ENCODE measurements at regions not wholly inside any gene's neighbourhood (a gene's known extent, or its start where the extent isn't known, plus 50 kb on each side); places are given as distances from the start of the nearest gene placed in this dataset.

DNA sequence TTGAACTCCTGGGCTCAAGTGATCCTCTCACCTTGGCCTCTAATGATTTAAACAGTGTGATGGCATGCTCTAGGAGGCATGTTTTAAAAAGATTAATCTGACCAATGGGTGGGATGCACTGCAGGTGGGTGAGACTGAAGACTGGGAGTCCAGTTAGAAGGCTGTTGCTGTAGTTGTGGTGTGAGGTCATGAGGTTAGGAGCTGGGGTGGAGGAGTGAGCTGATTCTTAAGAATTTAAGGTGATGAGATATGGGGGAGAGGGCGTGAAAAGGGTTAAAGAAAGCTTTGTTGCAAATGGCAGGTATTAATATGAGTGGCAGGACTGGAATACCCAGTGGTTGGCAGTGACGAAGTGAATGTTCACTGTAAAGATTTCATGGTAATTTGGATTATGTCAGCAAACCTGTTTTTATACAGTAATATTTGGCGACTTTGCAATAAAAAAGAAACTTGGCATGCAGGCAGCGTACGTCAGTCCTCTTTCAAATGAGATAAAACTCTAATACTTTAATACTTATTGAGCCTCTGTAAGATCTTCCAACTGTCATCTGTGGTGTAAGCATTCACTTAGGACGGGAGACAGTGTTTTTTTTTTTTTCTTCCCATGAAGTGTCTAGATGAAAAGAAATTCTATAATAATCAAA is 72.8 kb upstream of the MTPN start:
- no peak overlapping the region for H3K4me3 Mint-ChIP-seq
- peaks cover 9% of the 10 kb centered on the region for H3K9me3 Mint-ChIP-seq
- H3K36me3 Mint-ChIP-seq (ENCODE audit: low read depth), result no peaks in the 10 kb centered on the region
- H3K4me1 Mint-ChIP-seq, result peaks cover 16% of the 10 kb centered on the region
- TF ChIP-seq, protein P1, sequence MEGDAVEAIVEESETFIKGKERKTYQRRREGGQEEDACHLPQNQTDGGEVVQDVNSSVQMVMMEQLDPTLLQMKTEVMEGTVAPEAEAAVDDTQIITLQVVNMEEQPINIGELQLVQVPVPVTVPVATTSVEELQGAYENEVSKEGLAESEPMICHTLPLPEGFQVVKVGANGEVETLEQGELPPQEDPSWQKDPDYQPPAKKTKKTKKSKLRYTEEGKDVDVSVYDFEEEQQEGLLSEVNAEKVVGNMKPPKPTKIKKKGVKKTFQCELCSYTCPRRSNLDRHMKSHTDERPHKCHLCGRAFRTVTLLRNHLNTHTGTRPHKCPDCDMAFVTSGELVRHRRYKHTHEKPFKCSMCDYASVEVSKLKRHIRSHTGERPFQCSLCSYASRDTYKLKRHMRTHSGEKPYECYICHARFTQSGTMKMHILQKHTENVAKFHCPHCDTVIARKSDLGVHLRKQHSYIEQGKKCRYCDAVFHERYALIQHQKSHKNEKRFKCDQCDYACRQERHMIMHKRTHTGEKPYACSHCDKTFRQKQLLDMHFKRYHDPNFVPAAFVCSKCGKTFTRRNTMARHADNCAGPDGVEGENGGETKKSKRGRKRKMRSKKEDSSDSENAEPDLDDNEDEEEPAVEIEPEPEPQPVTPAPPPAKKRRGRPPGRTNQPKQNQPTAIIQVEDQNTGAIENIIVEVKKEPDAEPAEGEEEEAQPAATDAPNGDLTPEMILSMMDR (IDR thresholded peaks at IDR 0.05; ENCODE audit: unreplicated experiment in 3 of 3), result no peak
- no peaks in the 10 kb centered on the region for H3K27me3 Mint-ChIP-seq (ENCODE audit: low read depth)
- peak overlapping the region; percentile 12 to 22 (median 20) for H3K27ac Mint-ChIP-seq

DNA sequence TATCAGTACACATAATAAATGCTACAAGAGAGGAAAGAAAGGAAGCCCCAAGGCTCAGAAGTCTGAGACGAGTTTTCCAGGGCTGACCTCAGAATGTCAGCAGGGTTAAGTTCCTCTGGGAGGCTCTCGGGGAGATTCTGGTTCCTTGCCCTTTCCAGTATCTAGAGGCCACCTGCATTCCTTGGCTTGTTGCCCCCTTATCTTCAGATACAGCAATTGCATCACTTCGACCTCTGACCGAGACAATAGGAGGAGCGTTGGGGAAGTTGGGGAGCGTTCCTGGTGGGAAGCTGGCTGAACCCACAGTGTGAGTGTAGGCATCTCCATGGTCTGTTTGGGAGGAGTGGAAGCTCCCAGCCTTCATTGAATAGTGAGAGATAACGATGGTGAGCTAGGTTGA is 72.0 kb upstream of the MTPN start:
- TF ChIP-seq, protein P1 (IDR thresholded peaks at IDR 0.05; ENCODE audit: unreplicated experiment in 3 of 3), result no peak
- Mint-ChIP-seq H3K36me3 (ENCODE audit: low read depth) (no peaks in the 10 kb centered on the region), H3K27ac (no peak overlapping the region), H3K4me1 (peaks cover 16% of the 10 kb centered on the region), H3K27me3 (ENCODE audit: low read depth) (no peaks in the 10 kb centered on the region), H3K4me3 (no peak overlapping the region), H3K9me3 (peaks cover 9% of the 10 kb centered on the region)

DNA sequence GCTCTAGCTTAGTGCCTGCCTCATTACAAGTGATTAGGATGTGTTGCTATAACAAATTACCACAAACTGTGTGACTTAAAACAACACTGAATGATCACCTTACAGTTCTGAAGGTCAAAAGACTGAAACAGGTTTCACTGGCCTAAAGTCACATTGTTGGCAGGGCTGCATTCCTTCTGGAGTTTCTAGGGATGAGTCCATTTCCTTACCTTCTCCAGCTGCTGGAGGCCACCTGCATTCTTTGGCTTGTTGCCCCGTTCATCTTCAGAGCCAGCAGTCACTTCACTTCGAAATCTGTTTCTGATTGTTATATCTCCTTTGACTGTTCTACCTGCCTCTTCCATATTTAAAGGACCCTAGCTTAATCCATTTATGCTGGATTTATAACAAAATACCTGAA is 69.4 kb upstream of the MTPN start:
- H3K27ac Mint-ChIP-seq, result no peak overlapping the region
- H3K36me3 Mint-ChIP-seq (ENCODE audit: low read depth), result no peaks in the 10 kb centered on the region
- TF ChIP-seq, protein P1 (IDR thresholded peaks at IDR 0.05; ENCODE audit: unreplicated experiment in 3 of 3), result no peak
- peaks cover 9% of the 10 kb centered on the region for H3K9me3 Mint-ChIP-seq
- H3K27me3 Mint-ChIP-seq (ENCODE audit: low read depth), result no peaks in the 10 kb centered on the region
- peaks cover 16% of the 10 kb centered on the region for H3K4me1 Mint-ChIP-seq
- no peak overlapping the region for H3K4me3 Mint-ChIP-seq

DNA sequence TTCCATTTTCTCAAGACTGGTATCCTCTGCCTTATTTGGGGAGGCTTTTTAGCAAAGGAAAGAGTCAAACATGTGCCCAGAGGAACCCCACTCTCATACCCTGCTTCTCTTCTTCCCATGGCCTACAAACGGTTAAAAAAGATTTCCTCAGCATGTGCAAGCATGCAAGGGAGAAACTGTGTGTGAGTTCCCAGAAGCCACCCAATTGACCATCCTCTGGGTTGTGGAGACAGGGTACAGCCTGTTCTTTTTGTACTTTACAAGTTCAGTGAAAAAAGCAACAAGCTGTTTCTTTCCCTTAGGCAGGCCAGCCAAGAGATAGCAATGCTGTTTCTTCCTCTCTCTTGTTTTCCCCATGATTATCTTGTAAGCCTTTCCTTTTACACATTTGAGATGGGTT is 68.8 kb upstream of the MTPN start:
- H3K27ac Mint-ChIP-seq, result no peak overlapping the region
- H3K36me3 Mint-ChIP-seq (ENCODE audit: low read depth), result no peaks in the 10 kb centered on the region
- TF ChIP-seq, protein P1 (IDR thresholded peaks at IDR 0.05; ENCODE audit: unreplicated experiment in 3 of 3), result no peak
- H3K4me3 Mint-ChIP-seq, result no peak overlapping the region
- H3K4me1 Mint-ChIP-seq, result peaks cover 14% of the 10 kb centered on the region
- peaks cover 9% of the 10 kb centered on the region for H3K9me3 Mint-ChIP-seq
- no peaks in the 10 kb centered on the region for H3K27me3 Mint-ChIP-seq (ENCODE audit: low read depth)

DNA sequence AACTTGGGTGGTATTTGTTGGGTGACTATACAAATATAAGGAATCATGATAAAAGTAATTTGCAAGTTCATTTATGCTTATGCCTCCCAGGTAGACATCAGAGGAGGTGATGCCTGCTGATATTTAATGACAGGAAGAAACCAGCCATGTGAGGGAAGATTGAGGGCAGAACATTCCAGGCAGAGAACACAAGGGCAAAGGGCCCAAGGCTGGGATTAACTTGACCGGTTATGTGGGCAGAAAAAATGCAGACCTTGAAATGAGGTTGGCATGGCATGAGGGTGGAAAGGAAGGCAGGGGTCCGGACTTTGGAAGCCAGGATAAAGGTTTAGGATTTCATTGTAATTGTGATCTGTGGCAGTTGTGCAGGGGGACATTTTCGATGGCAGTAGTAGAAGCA is 68.0 kb upstream of the MTPN start:
- Mint-ChIP-seq H3K4me1 (peaks cover 6% of the 10 kb centered on the region), H3K4me3 (no peak overlapping the region), H3K9me3 (peaks cover 9% of the 10 kb centered on the region), H3K27ac (no peak overlapping the region), H3K36me3 (ENCODE audit: low read depth) (no peaks in the 10 kb centered on the region), H3K27me3 (ENCODE audit: low read depth) (no peaks in the 10 kb centered on the region)
- TF ChIP-seq, protein P1 (IDR thresholded peaks at IDR 0.05; ENCODE audit: unreplicated experiment in 3 of 3), result no peak

Data from nephron (organoid).